OCI-LY1 (cell line): ENCODE measurements at regions not wholly inside any gene's neighbourhood (a gene's known extent, or its start where the extent isn't known, plus 50 kb on each side); places are given as distances from the start of the nearest gene placed in this dataset.

ENCODE experiments used
- H2AFZ ChIP-seq: fragments of 200-600 bp; sonication (generic), shearing (Covaris generic); 2 replicates; pipeline ENCODE4 v1.6.0; 2014; ENCODE audit warnings: antibody characterized with exemption, mild to moderate bottlenecking, low read length
- H3F3A ChIP-seq: fragments of 200-600 bp; sonication (generic), shearing (Covaris generic); 2 replicates; pipeline ENCODE4 v1.6.0; 2014; ENCODE audit warnings: mild to moderate bottlenecking, antibody characterized with exemption, low read length, moderate library complexity; ENCODE audit not compliant: insufficient read depth
- H3K27ac ChIP-seq: fragments of 200-600 bp; sonication (generic); 2 replicates; pipeline ENCODE4 v1.5.1; 2014; ENCODE audit warnings: low read length, mixed run types, mild to moderate bottlenecking, low read depth; ENCODE audit not compliant: poor library complexity, severe bottlenecking
- H3K27me3 ChIP-seq: fragments of 200-600 bp; sonication (generic); 2 replicates; pipeline ENCODE4 v1.6.0; 2014; ENCODE audit warnings: antibody characterized with exemption, mild to moderate bottlenecking, low read length, moderate library complexity; ENCODE audit not compliant: insufficient read depth
- H3K36me3 ChIP-seq: fragments of 200-600 bp; sonication (generic); 2 replicates; pipeline ENCODE4 v1.6.1; 2014; ENCODE audit warnings: mild to moderate bottlenecking, antibody characterized with exemption, low read length, moderate library complexity, mixed read lengths; ENCODE audit not compliant: insufficient read depth
- H3K4me1 ChIP-seq: fragments of 200-600 bp; sonication (generic); 2 replicates; pipeline ENCODE4 v1.5.1; 2014; ENCODE audit warnings: mild to moderate bottlenecking, low read length, moderate library complexity; ENCODE audit not compliant: insufficient read depth, severe bottlenecking
- H3K4me2 ChIP-seq: fragments of 200-600 bp; sonication (generic), shearing (Covaris generic); 2 replicates; pipeline ENCODE4 v1.6.1; 2014; ENCODE audit warnings: low read length
- H3K4me3 ChIP-seq: fragments of 200-600 bp; sonication (generic); 2 replicates; pipeline ENCODE4 v1.5.1; 2014; ENCODE audit warnings: low read length, low read depth, mild to moderate bottlenecking, mixed read lengths; ENCODE audit not compliant: poor library complexity, severe bottlenecking
- H3K79me2 ChIP-seq: fragments of 200-600 bp; shearing (Covaris generic); 2 replicates; pipeline ENCODE4 v1.6.1; 2016; ENCODE audit warnings: mixed run types, low read length, mixed read lengths; ENCODE audit not compliant: insufficient read depth
- H3K9ac ChIP-seq: fragments of 200-600 bp; sonication (generic), shearing (Covaris generic); 2 replicates; pipeline ENCODE4 v1.6.1; 2014; ENCODE audit warnings: mild to moderate bottlenecking, low read length, mixed read lengths
- H3K9me2 ChIP-seq: fragments of 200-600 bp; sonication (generic), shearing (Covaris generic); 2 replicates; pipeline ENCODE4 v1.6.1; 2014; ENCODE audit warnings: low read depth, mild to moderate bottlenecking, low read length, mixed read lengths
- H3K9me3 ChIP-seq: fragments of 200-600 bp; shearing (Covaris generic); 2 replicates; pipeline ENCODE4 v1.6.1; 2014; ENCODE audit warnings: low read length, mixed read lengths
- H4K20me1 ChIP-seq: fragments of 200-600 bp; sonication (generic), shearing (Covaris generic); 2 replicates; pipeline ENCODE4 v1.6.0; 2016; ENCODE audit warnings: mild to moderate bottlenecking, low read length; ENCODE audit not compliant: insufficient read depth
- CTCF ChIP-seq: fragments of 200-600 bp; sonication (generic), shearing (Covaris generic); IDR thresholded peaks from 2 replicates; pipeline ENCODE4 v1.5.1; 2017; ENCODE audit warnings: mild to moderate bottlenecking, antibody characterized with exemption, low read length, moderate library complexity, mixed read lengths
- EZH2 ChIP-seq: fragments of 200-600 bp; sonication (generic), shearing (Covaris generic); IDR thresholded peaks from 2 replicates; pipeline ENCODE4 v1.8.0; 2017; ENCODE audit warnings: borderline replicate concordance, mixed run types, mild to moderate bottlenecking, antibody characterized with exemption, low read length, moderate library complexity, mixed read lengths

GRCh38 chr18:78153362-78153761, 826.3 kb upstream of the SALL3 start:
- H3K9ac ChIP-seq, result no peak overlapping the region
- no peaks in the 10 kb centered on the region for H3K36me3 ChIP-seq
- TF ChIP-seq CTCF (no peak), EZH2 (no peak)
- H3K9me3 ChIP-seq, result no peaks in the 10 kb centered on the region
- no peaks in the 10 kb centered on the region for H3K4me1 ChIP-seq
- no peaks in the 10 kb centered on the region for H4K20me1 ChIP-seq
- no peaks in the 10 kb centered on the region for H3K79me2 ChIP-seq
- H2AFZ ChIP-seq, result no peak overlapping the region
- no peaks in the 10 kb centered on the region for H3K27me3 ChIP-seq
- no peak overlapping the region for H3K4me2 ChIP-seq
- no peaks in the 10 kb centered on the region for H3K9me2 ChIP-seq
- H3F3A ChIP-seq, result no peaks in the 10 kb centered on the region
- H3K4me3 ChIP-seq, result no peak overlapping the region
- no peak overlapping the region for H3K27ac ChIP-seq

DNA sequence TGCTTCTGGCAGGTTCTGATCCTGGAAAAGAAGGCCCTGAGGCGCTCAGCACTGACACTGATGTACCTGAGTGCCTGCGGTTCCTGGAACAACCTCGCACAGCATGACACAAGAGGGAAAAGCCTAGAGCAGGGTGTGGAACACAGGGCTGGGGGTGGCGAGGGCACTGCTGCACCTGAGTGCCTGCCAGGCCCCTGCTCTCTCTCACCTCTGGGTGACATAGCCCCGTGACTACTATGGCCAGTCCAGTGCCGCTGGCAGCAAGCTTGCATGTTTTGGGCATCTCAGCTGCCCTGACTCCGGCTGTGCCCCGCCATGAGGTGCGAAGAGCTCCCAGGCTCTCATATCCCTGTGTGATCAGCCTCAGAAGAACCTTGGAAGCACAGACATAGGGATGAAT, 825.2 kb upstream of the SALL3 start:
- Histone ChIP-seq H3K27me3 (no peaks in the 10 kb centered on the region), H3K4me1 (no peaks in the 10 kb centered on the region)
- TF ChIP-seq CTCF (no peak), EZH2 (no peak)

DNA sequence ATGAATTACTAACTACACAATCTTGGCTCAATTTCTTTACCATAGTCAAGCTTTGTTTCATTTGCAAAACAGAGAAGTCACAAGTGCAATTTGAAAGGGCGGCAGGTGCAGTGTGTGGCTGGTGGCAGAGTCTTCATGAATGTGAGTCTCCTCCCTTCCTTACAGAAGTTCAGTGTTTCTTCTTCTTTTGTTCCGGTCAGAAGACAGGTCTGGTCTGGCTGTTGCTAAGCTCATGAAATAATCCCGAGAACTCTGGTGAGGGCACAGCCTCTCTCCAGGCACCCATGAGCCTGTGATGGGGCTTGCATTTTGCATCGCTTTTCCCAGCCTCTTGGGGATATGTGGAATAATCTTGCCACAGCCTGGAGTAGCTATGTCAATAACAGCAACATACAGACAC, 824.8 kb upstream of the SALL3 start:
- no peaks in the 10 kb centered on the region for H3K27me3 ChIP-seq
- no peak for TF ChIP-seq EZH2
- no peak for TF ChIP-seq CTCF
- no peaks in the 10 kb centered on the region for H3F3A ChIP-seq
- H3K79me2 ChIP-seq, result no peaks in the 10 kb centered on the region
- no peaks in the 10 kb centered on the region for H4K20me1 ChIP-seq
- H3K4me2 ChIP-seq, result no peak overlapping the region
- no peak overlapping the region for H3K9ac ChIP-seq
- H3K4me3 ChIP-seq, result no peak overlapping the region
- H3K9me2 ChIP-seq, result no peaks in the 10 kb centered on the region
- H3K27ac ChIP-seq, result no peak overlapping the region
- no peaks in the 10 kb centered on the region for H3K36me3 ChIP-seq
- no peak overlapping the region for H2AFZ ChIP-seq
- H3K4me1 ChIP-seq, result no peaks in the 10 kb centered on the region
- H3K9me3 ChIP-seq, result no peaks in the 10 kb centered on the region

More for the DNA sequence above, 825.2 kb upstream of the SALL3 start:
- H3K27ac ChIP-seq, result no peak overlapping the region
- no peaks in the 10 kb centered on the region for H3F3A ChIP-seq
- H3K4me2 ChIP-seq, result no peak overlapping the region
- H3K9me2 ChIP-seq, result no peaks in the 10 kb centered on the region
- H3K79me2 ChIP-seq, result no peaks in the 10 kb centered on the region
- no peaks in the 10 kb centered on the region for H3K36me3 ChIP-seq
- no peaks in the 10 kb centered on the region for H4K20me1 ChIP-seq
- no peaks in the 10 kb centered on the region for H3K9me3 ChIP-seq
- H3K4me3 ChIP-seq, result no peak overlapping the region
- no peak overlapping the region for H3K9ac ChIP-seq
- H2AFZ ChIP-seq, result no peak overlapping the region
